Spleen (tissue), 11 donors: ENCODE measurements at regions not wholly inside any gene's neighbourhood (a gene's known extent, or its start where the extent isn't known, plus 50 kb on each side); places are given as distances from the start of the nearest gene placed in this dataset.
A peak's percentile ranks its signal among the peaks of the same experiment; 100 is the strongest.
"Not testable (repeated sequence)": the region's sequence is repeated elsewhere in the genome, so short reads cannot be mapped to it uniquely, and the experiment has no call there.

Experiments used
- DNase-seq: peaks from one replicate; pipeline ENCODE4 v3.0.0-alpha.2; 2020
- H3K27ac ChIP-seq, 8 donors: fragments of 200-600 bp; sonication (generic) in 7 of 8; 1 replicate in 4 of 8; 2 replicates in 4 of 8; pipeline versions ENCODE4 v1.5.0 to v1.8.0; 2016 to 2021; ENCODE audit warnings: inconsistent platforms in 4 of 8, mild to moderate bottlenecking in 4 of 8, moderate library complexity in 1 of 8
- H3K27me3 ChIP-seq, 7 donors: fragments of 200-600 bp; sonication (generic) in 6 of 7; replicated peaks in 1 of 7; 1 replicate in 4 of 7; 2 replicates in 3 of 7; pipeline versions ENCODE4 v1.5.0 to v1.8.0; 2016 to 2021; ENCODE audit warnings: inconsistent platforms in 3 of 7, mild to moderate bottlenecking in 1 of 7
- H3K36me3 ChIP-seq, 6 donors: fragments of 200-600 bp; sonication (generic) in 5 of 6; 1 replicate in 4 of 6; 2 replicates in 2 of 6; pipeline versions ENCODE4 v1.5.0 to v1.8.0; 2016 to 2021; ENCODE audit warnings: inconsistent platforms in 2 of 6
- H3K4me1 ChIP-seq, 6 donors: fragments of 200-600 bp; sonication (generic) in 5 of 6; 1 replicate in 3 of 6; 2 replicates in 3 of 6; pipeline versions ENCODE4 v1.5.0 to v1.8.0; 2016 to 2021; ENCODE audit warnings: inconsistent platforms in 3 of 6
- H3K4me3 ChIP-seq, 8 donors: fragments of 200-600 bp; sonication (generic) in 7 of 8; 1 replicate in 4 of 8; 2 replicates in 4 of 8; pipeline versions ENCODE4 v1.5.0 to v1.8.0; 2016 to 2021; ENCODE audit warnings: inconsistent platforms in 4 of 8, mild to moderate bottlenecking in 4 of 8, moderate library complexity in 2 of 8
- H3K9me3 ChIP-seq, 8 donors: fragments of 200-600 bp; sonication (generic) in 7 of 8; 1 replicate in 4 of 8; 2 replicates in 4 of 8; pipeline versions ENCODE4 v1.5.0 to v1.8.0; 2016 to 2021; ENCODE audit warnings: inconsistent platforms in 4 of 8
- POLR2A ChIP-seq, 3 donors: fragments of 450-650 bp; IDR thresholded peaks; one replicate each; pipeline ENCODE4 v1.5.1; 2017; ENCODE audit warnings: antibody characterized with exemption in 3 of 3, mild to moderate bottlenecking in 1 of 3
- POLR2AphosphoS5 ChIP-seq, 3 donors: sonication (generic); formaldehyde crosslinking; IDR thresholded peaks; one replicate each; pipeline ENCODE4 v1.5.1; 2017; ENCODE audit warnings: antibody characterized with exemption in 3 of 3
- WGBS, 5 donors: extraction: QIAGEN DNeasy Blood & Tissue Kit in 3 of 5; methylation state at CpG; one replicate each; pipeline versions ENCODE4 v1.1.5 to v1.1.7; 2013 to 2018; 5-methylcytosine and 5-hydroxymethylcytosine counted together
- intact Hi-C: fragments of 100-400 bp; cut with DNase I; formaldehyde crosslinking; loops from one replicate; pipeline ENCODE4 v1.15.0; 2023; ENCODE audit warnings: low total_unique reads
- TF ChIP-seq, protein P1 (sequence below), 11 experiments: fragments of 200-600 bp in 7 of 11; fragments of 450-650 bp in 4 of 11; sonication (generic) in 4 of 11; IDR thresholded peaks in 8 of 11; conservative IDR thresholded peaks in 3 of 11; 1 replicate in 7 of 11; 2 replicates in 4 of 11; pipeline versions ENCODE4 v1.4.0 to v1.8.0; 2016 to 2021; ENCODE audit warnings: antibody characterized with exemption in 11 of 11, inconsistent platforms in 4 of 11, mild to moderate bottlenecking in 1 of 11
- donor health status: healthy with polysubstance abuse.
- donor health status: DM: no; HTN: no; CAD: no; lungs with moderate emphysema.
- donor health status: DM: no; HTN: no; CAD: no.
- donor health status: Bipolar disorder and iron deficiency.
- donor health status: healthy.
- donor health status: DM: no; HTN: no; CAD: no.
- donor health status: DM: yes; HTN: yes; CAD: no.

GRCh38 chr6:20338156-20338555 lies 63.5 kb upstream of the E2F3 start:
- TF ChIP-seq POLR2AphosphoS5 (IDR thresholded peaks at IDR 0.05) (no peak), POLR2A (IDR thresholded peaks at IDR 0.05) (no peak)
- TF ChIP-seq, protein P1, sequence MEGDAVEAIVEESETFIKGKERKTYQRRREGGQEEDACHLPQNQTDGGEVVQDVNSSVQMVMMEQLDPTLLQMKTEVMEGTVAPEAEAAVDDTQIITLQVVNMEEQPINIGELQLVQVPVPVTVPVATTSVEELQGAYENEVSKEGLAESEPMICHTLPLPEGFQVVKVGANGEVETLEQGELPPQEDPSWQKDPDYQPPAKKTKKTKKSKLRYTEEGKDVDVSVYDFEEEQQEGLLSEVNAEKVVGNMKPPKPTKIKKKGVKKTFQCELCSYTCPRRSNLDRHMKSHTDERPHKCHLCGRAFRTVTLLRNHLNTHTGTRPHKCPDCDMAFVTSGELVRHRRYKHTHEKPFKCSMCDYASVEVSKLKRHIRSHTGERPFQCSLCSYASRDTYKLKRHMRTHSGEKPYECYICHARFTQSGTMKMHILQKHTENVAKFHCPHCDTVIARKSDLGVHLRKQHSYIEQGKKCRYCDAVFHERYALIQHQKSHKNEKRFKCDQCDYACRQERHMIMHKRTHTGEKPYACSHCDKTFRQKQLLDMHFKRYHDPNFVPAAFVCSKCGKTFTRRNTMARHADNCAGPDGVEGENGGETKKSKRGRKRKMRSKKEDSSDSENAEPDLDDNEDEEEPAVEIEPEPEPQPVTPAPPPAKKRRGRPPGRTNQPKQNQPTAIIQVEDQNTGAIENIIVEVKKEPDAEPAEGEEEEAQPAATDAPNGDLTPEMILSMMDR (IDR thresholded peaks at IDR 0.05 in 8 of 11, conservative IDR thresholded peaks at IDR 0.05 in 3 of 11): no peak
- no peak for DNase-seq
- no peaks in the 10 kb centered on the region for H3K27me3 ChIP-seq
- peaks cover 0 to 15% (median 8%) of the 10 kb centered on the region in 6 donors for H3K4me1 ChIP-seq
- intact Hi-C loops: no loop called here
- WGBS, 5 donors: 85 to 95% (median 90%) methylated on average over 2 of the region's 2 CpGs
- H3K4me3 ChIP-seq: no peak overlapping the region
- H3K27ac ChIP-seq: no peak overlapping the region
- H3K9me3 ChIP-seq: no peaks in the 10 kb centered on the region
- no peaks in the 10 kb centered on the region for H3K36me3 ChIP-seq

DNA sequence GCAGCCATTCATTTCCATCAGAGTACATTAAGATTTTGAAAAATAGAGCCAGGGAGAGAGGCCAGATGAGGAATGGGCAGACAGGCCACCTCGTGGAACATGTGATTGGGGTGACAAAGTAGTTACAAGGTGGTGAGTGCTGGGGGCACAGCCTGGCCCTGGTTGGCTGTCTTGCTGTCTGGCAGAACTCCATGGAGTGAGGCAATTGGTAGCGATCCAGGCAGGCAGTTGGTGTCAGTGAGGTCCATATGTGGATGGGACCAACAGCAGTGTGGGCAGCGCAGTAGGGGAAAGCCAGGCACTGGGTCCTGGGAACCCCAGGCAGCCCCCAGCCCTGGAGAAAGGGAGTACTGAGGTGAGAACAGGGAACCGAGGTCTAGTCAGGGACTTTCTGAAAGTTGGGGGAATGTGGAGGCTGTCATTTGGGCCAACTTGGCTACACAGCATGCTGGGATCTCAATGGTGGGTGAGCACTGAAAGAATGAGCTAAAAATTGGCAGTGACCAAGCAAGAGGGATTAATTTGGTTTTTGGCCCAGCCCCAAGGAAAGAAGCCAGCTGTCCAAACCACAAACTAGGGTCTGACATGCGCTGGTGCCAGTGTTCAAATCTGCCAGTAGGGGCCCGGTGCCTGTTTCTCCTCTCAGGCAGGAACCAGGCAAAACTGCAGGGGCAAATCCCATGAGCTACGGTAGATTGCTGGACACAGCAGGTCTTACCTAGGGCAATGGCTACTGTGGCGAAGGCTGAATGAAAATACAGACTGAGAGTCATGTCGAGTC lies 61.4 kb upstream of the E2F3 start:
- Histone ChIP-seq H3K27ac (no peak overlapping the region), H3K4me3 (no peak overlapping the region), H3K36me3 (no peaks in the 10 kb centered on the region), H3K27me3 (no peaks in the 10 kb centered on the region), H3K9me3 (no peaks in the 10 kb centered on the region), H3K4me1 (peaks cover 0 to 14% (median 8%) of the 10 kb centered on the region in 6 donors)
- TF ChIP-seq, protein P1 (IDR thresholded peaks at IDR 0.05 in 8 of 11, conservative IDR thresholded peaks at IDR 0.05 in 3 of 11): no peak
- no peak for TF ChIP-seq POLR2AphosphoS5 (IDR thresholded peaks at IDR 0.05)
- TF ChIP-seq POLR2A (IDR thresholded peaks at IDR 0.05): no peak
- intact Hi-C loops: no loop called here
- WGBS, 5 donors: 87 to 94% (median 89%) methylated on average over 9 of the region's 9 CpGs
- no peak for DNase-seq

DNA sequence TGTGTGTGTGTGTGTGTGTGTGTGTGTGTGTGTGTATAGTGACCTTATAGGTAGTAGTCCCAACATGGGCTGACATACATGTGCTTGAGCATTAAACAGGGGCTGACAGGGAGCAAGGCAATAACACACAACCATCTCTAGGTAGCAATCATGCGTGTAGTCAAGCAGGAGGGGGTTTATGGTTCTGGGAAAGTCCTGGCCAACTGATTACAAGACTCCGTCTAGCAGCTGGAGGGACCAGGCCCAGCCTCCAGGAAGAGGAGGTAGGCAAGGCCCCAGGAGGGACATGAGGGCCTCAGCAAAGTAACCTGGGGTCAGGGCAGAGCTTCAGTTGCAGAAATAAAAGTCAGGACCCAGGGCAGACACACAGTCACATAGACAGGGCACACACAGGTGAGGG lies 60.6 kb upstream of the E2F3 start:
- Histone ChIP-seq H3K4me1 (peaks cover 0 to 6% (median 4%) of the 10 kb centered on the region in 6 donors), H3K4me3 (no peak overlapping the region), H3K27ac (no peak overlapping the region), H3K27me3 (no peaks in the 10 kb centered on the region), H3K9me3 (no peaks in the 10 kb centered on the region), H3K36me3 (no peaks in the 10 kb centered on the region)
- no peak for TF ChIP-seq POLR2A (IDR thresholded peaks at IDR 0.05)
- TF ChIP-seq POLR2AphosphoS5 (IDR thresholded peaks at IDR 0.05): no peak
- intact Hi-C loops: no loop called here
- WGBS, 5 donors: 86 to 95% (median 87%) methylated on average over 2 of the region's 2 CpGs
- no peak for DNase-seq

- WGBS, 5 donors: 93 to 97% (median 97%) methylated on average over 4 of the region's 4 CpGs
- H3K9me3 ChIP-seq: peaks cover 0 to 1% (median 0%) of the 10 kb centered on the region in 8 donors
- peaks cover 0 to 1% (median 0%) of the 10 kb centered on the region in 6 donors for H3K4me1 ChIP-seq
- H3K27ac ChIP-seq: no peak overlapping the region
- TF ChIP-seq POLR2A (IDR thresholded peaks at IDR 0.05): no peak
- TF ChIP-seq, protein P1 (IDR thresholded peaks at IDR 0.05 in 8 of 11, conservative IDR thresholded peaks at IDR 0.05 in 3 of 11): no peak
- TF ChIP-seq POLR2AphosphoS5 (IDR thresholded peaks at IDR 0.05): no peak
- intact Hi-C loops: no loop called here
- no peaks in the 10 kb centered on the region for H3K36me3 ChIP-seq
- H3K27me3 ChIP-seq: no peaks in the 10 kb centered on the region
- no peak for DNase-seq
- H3K4me3 ChIP-seq: no peak overlapping the region
Measured at GRCh38 chr6:20341564-20341963, 60.1 kb upstream of the E2F3 start.

DNA sequence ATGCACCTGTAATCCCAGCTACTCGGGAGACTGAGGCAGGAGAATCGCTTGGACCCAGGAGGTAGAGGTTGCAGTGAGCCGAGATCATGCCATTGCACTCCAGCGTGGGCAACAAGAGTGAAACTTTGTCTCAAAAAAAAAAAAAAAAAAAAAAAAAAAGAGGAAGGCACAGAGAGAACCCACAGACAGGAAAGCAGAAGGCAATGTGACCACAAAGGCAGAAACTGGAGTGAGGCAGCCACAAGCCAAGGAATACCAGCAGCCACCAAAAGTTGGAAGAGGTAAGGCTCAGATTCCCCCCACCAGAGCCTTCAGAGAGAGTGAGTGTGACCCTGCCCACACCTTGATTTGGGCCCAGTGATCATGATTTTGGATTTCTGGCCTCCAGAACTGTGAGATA lies 54.7 kb upstream of the E2F3 start:
- 76 to 93% (median 84%) methylated on average over 4 of the region's 4 CpGs for WGBS, 5 donors
- H3K27ac ChIP-seq: peak overlapping the region in 1 of 8 donors; percentile 68
- H3K9me3 ChIP-seq: peaks cover 0 to 18% (median 5%) of the 10 kb centered on the region in 8 donors
- H3K27me3 ChIP-seq, DNase-seq, H3K4me1 ChIP-seq, H3K4me3 ChIP-seq, H3K36me3 ChIP-seq, intact Hi-C loops: not testable (repeated sequence)
